ENCODE measurements at regions not wholly inside any gene's neighbourhood (a gene's known extent, or its start where the extent isn't known, plus 50 kb on each side); places are given as distances from the start of the nearest gene placed in this dataset.

DNA sequence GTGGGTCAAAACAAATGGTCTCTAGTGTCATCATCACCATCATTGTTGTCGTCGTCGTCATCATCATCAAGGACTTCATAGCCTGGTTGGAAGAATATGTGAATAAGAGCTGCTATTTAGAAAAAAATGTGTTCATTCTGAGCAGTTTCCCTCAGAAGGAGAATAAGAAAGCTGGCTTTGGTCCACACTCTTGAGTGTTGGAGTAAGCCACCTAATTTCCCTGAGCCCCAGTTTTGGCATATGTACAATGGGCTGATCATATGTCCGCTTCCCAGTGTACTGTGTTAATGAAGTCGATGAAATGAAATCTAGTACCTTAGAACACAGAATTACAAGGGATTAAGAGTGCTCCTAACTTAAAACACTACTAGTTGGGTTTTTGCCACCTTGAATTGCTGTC, 545.5 kb downstream of the CCDC171 start:
- no peak for DNase-seq (ENCODE audit: low read depth)

DNA sequence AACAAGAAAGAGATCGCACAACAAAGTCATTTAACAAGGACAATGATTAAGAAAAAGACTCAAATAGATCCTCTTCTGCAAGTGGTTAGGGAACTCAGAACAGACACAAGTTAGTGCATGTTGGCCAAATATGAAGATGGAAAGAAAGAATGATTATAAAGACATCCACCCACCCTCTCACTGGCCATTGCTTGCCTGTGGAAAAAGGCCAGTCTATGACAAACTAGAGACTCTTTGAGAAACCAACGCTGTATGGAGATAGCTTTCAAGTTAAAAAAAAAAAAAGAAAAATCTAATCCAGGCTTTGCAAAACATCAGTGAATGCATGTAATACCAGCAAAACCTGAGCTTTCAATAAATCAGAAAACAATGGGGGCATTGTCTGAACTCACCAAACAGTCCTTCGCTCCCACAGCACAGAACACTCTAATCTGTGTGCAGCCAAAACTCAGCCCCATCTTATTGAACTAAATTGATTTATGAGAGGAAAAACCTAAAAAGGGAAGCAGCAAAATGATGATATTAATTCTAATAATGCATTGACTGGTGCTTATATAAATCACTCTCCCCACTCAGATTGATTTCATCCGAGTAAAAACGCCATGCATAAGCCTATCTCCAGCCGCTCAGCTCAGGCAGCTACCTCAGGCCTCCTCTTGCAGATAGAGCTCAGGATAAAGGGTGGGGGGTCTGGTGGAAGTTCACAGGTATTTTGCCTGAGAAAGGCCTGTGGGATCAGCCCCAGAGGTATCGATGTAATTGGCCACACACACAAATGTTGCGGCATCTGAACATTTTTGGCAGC, 547.1 kb downstream of the CCDC171 start:
- DNase-seq (ENCODE audit: low read depth): no peak

GRCh38 chr9:16100537-16101091, 547.8 kb downstream of the CCDC171 start:
- no peak for DNase-seq (ENCODE audit: low read depth)

GRCh38 chr9:16102154-16102553, 549.3 kb downstream of the CCDC171 start:
- no peak for DNase-seq (ENCODE audit: low read depth)

DNA sequence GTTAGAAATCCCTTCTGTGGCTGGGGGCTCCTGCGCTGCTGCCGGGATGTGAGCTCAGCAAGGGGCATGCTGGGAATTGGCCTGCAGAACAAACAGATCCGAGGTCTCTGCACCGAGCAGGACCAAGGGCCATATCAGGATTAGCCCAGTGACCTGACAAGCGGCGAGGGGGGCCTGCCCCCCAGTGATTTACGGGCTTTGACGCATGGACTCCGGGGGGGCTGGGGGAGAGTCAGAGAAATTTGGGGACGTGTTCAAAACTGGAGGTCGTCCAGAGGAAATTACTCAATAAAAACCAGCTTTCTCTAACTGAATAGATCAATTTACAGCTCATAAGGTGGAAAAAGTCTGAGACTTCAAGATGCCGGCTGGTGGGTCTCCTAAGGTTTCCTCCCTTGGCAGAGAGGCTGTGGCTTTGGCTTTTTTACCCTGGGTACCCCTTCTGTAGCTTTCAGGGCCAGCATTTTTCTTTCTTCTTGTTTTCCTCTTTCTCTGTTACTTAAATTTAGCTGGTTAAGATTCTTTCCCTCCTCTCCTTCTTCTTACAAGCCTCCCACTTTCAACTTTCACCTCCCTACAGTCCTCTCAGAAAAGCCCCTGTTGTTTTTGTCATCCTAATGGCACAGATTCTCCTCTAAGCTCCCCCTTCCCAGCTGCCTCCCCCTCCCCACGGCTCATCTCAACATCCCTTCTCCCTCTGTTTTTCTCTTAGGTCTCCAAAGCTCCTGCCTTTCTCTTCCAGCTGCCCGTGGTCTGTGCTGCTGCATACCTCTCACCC, 551.0 kb downstream of the CCDC171 start:
- DNase-seq (ENCODE audit: low read depth): no peak

DNA sequence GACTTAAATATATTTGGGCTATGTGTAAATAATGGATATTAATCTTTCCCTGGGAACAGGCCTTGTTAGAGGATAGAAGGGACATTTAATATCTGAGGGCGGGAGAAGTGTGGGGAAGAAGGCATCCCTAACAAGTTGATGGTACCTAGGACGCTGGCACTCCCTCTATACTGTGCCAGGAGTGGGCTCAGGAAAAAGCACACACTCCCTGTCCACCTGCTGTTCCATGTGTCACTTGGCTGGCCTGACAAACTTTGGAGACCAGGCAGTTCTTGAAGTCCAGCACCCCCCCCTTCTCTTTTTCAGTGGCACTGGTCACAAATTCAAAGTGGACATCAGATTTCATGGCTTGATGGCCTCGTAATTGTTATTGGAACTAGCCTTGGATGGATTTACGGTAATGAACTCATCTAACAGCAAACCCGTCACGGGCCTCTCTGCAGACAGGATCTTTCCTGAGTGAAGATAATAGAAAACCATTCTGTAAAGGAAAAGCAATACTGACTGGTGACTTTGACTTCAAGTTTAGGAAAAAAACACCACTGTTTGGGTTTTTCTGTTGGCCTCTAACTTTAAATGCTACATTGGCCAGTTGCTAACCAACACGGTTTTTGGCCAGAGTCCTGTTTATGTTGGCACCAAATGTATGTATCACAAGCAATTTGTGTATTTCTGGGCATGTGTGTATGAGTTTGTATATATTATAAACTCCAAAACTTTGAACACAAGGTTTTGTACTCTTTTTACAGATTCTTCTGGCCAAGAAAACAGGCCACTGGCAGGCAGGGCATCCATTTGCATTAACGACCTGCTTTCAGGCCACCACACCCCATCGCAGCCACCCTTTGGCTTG, 552.6 kb downstream of the CCDC171 start:
- no peak for DNase-seq (ENCODE audit: low read depth)

GRCh38 chr9:16106021-16106571, 553.3 kb downstream of the CCDC171 start:
- DNase-seq (ENCODE audit: low read depth): no peak

GRCh38 chr9:16112116-16112515, 559.3 kb downstream of the CCDC171 start:
- DNase-seq (ENCODE audit: low read depth): no peak

DNA sequence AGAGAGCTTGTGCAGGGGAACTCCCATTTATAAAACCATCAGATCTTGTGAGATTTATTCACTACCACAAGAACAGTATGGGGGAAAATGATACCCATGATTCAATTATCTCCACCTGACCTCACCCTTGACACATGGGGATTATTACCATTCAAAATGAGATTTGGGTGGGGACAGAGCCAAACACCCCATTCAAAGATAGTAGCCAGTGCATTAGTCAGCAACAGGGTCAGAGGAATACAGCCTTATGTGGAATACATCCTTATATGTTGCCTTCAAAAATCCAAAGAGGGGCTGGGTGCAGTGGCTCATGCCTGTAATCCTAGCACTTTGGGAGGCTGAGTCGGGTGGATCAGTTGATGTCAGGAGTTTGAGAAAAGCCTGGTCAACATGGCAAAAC, 563.2 kb downstream of the CCDC171 start:
- no peak for DNase-seq (ENCODE audit: low read depth)

GRCh38 chr9:16118043-16118442, 565.2 kb downstream of the CCDC171 start:
- no peak for DNase-seq (ENCODE audit: low read depth)

DNA sequence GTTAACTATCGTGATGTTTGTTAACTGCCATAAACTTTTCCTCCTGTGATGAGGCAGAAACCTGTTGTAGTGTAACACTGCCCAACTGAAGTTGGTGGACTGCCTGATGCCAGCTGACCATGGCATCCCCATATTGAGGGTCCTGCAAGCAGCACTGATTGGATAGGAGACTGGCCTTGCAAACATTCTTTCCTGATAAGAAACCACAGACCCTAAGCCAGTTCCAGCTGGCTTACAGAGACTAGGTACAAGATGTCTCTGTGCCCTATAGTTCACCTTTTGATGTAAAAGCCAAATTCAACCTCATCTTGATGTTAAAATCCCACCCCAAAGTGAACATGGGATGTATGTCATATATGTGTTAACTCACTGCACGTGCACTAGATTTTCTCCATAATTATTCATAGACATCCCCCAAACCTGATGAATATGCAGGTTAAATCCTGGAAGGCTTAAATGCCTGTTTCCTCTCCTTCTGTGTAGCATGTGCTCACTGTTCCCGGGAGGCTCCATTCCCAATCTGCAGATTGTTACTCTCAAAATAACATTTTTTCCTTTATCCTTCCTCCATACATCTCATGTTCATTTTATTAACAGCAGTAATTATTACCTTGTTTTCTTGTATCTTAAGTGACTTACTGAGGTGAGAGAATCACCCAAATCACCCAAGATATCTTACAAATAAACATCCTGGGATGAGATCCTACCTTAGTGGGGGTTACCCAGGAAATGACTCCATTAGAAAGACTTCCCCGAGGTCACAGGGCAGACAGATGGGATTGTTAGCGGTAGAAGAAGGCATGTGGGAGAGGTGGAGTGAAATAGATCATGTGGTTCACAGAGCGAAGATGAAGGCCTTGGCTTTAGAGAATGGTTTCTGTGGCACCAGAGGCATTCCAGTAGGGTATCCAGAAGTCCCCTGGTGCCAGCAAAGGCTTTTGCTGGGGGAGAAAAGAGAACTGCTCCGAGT, 566.7 kb downstream of the CCDC171 start:
- DNase-seq (ENCODE audit: low read depth): no peak

GRCh38 chr9:16120231-16120641, 567.4 kb downstream of the CCDC171 start:
- DNase-seq (ENCODE audit: low read depth): no peak

DNA sequence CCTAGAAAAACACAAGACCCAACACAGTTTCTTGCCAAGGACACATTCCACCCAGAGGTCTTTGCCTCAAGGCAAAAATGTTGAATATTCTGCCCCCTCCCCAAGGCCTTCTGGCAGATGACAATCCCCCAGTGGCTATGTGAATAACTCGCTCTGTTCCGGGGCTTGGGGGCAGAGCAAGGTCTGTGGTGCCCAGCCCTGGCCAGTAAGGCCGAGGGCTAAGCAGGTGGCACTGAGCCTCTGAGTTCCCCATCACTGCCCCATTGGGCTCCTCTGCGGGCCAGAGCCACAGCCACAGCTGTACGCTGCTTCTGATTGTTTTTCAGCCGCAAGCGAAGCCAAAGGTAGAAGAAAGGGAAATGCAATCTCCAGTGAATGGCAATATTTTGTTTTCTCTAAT, 567.9 kb downstream of the CCDC171 start:
- DNase-seq (ENCODE audit: low read depth): no peak

- DNase-seq (ENCODE audit: low read depth): no peak
Measured at GRCh38 chr9:16121168-16121567, 568.3 kb downstream of the CCDC171 start.

GRCh38 chr9:16121601-16122286, 568.9 kb downstream of the CCDC171 start:
- DNase-seq (ENCODE audit: low read depth): no peak

DNA sequence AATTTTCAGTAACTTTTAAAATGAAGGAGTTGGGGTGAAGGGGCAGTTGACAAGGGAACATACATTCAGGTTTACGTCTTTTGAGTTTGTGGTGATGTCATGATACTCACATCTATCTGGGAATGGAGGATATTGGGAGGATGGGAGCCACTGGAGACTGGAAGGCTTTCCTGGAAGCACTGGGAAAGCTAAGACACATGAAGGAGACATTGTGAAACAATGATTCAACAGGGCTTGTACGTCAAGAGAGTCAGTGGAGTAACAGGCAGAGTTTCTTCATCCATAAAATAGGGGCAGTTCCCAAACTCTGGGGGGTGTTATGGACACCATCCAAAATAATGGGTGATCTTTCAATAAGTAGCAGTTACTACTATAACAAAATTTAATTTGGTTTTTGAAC, 572.8 kb downstream of the CCDC171 start:
- no peak for DNase-seq (ENCODE audit: low read depth)

- no peak for DNase-seq (ENCODE audit: low read depth)
Measured at GRCh38 chr9:16126042-16126441, 573.2 kb downstream of the CCDC171 start.

DNA sequence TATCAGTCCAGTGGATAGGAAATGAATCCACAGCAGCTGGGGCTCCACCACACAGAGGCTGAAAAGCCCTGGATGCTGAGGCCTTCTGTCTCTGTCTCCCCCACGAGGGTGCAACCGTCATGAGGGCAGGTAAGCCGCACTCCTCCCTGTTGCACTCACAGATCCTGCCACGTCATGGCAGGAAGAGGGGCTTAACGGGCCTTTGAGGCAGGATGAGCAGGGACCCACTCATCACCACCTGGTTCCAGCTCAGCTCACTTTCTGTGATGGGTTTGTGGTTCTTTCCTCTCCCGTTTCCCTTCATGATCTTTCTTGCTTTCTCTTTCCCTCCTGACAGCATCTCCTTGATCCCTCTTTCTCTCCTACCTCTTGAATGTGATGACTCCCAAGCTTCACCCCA, 575.2 kb downstream of the CCDC171 start:
- DNase-seq (ENCODE audit: low read depth): no peak

DNA sequence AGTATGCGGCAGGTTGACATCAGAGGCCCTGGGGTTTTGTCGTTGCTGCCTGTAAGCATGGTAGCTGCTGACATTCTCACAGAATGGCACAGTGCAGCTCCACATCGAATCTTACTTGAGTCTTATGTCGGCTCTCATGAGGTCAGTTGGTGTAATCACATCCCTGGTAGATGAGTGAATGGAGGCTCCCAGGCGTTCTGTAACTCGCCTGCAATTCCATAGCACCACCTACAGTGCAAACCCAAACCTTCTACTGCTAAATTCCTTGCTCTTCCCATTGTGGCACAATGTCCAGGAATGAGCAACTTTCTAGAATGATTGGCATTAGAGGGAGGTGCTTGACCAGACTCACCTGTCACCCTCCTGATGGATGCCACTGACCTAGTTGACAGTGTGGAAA, 578.4 kb downstream of the CCDC171 start:
- DNase-seq (ENCODE audit: low read depth): no peak

- DNase-seq (ENCODE audit: low read depth): no peak
Measured at GRCh38 chr9:16132513-16132912, 579.7 kb downstream of the CCDC171 start.
